MV-4-11 (cell line): ENCODE measurements at regions not wholly inside any gene's neighbourhood (a gene's known extent, or its start where the extent isn't known, plus 50 kb on each side); places are given as distances from the start of the nearest gene placed in this dataset.

Experiments used
- DNase-seq: peaks from one replicate; lab custom pipeline; 2025; lab: John Stamatoyannopoulos, UW

GRCh38 chr5:2147504-2148311 lies 265.0 kb upstream of the IRX4 start:
- DNase-seq, result no peak

- DNase-seq, result no peak
These were observed 261.1 kb upstream of the IRX4 start for GRCh38 chr5:2143646-2144353.

GRCh38 chr5:2143088-2143487 lies 260.4 kb upstream of the IRX4 start:
- DNase-seq, result no peak

GRCh38 chr5:2142456-2142954 lies 259.8 kb upstream of the IRX4 start:
- no peak for DNase-seq

GRCh38 chr5:2141254-2142000 lies 258.7 kb upstream of the IRX4 start:
- DNase-seq, result no peak

GRCh38 chr5:2140501-2141175 lies 257.9 kb upstream of the IRX4 start:
- no peak for DNase-seq

- DNase-seq, result no peak
These were observed 256.8 kb upstream of the IRX4 start for GRCh38 chr5:2139478-2139877.

- no peak for DNase-seq
These were observed 256.2 kb upstream of the IRX4 start for GRCh38 chr5:2138896-2139295.

GRCh38 chr5:2137444-2138050 lies 254.8 kb upstream of the IRX4 start:
- DNase-seq, result no peak

GRCh38 chr5:2136728-2137333 lies 254.1 kb upstream of the IRX4 start:
- DNase-seq, result no peak

GRCh38 chr5:2135833-2136232 lies 253.1 kb upstream of the IRX4 start:
- no peak for DNase-seq

GRCh38 chr5:2135354-2135753 lies 252.6 kb upstream of the IRX4 start:
- no peak for DNase-seq

- DNase-seq, result no peak
These were observed 252.0 kb upstream of the IRX4 start for GRCh38 chr5:2134543-2135292.

- no peak for DNase-seq
These were observed 251.2 kb upstream of the IRX4 start for GRCh38 chr5:2133936-2134335.

GRCh38 chr5:2133080-2133479 lies 250.4 kb upstream of the IRX4 start:
- DNase-seq, result no peak

GRCh38 chr5:2132497-2132847 lies 249.7 kb upstream of the IRX4 start:
- no peak for DNase-seq

- DNase-seq, result no peak
These were observed 249.2 kb upstream of the IRX4 start for GRCh38 chr5:2131826-2132496.

GRCh38 chr5:2131196-2131595 lies 248.5 kb upstream of the IRX4 start:
- DNase-seq, result no peak

GRCh38 chr5:2130361-2130760 lies 247.6 kb upstream of the IRX4 start:
- no peak for DNase-seq
